ENCODE measurements at regions not wholly inside any gene's neighbourhood (a gene's known extent, or its start where the extent isn't known, plus 50 kb on each side); places are given as distances from the start of the nearest gene placed in this dataset.
"Not testable (repeated sequence)": the region's sequence is repeated elsewhere in the genome, so short reads cannot be mapped to it uniquely, and the experiment has no call there.

DNA sequence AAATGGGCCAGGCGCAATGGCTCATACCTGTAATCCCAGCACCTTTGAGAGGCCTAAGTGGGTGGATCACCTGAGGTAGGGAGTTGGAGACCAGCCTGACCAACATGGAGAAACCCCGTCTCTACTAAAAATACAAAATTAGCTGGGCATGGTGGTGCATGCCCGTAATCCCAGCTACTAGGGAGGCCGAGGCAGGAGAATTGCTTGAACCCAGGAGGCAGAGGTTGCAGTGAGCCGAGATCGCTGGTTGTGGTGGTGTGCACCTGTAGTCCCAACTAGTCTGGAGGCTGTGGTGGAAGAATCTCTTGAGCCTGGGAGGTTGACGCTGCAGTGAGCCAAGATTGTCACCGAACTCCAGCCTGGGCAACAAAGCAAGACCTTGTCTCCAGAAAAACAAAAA is 50.5 kb upstream of the ZNF217 start:
- TF ChIP-seq, protein P1, sequence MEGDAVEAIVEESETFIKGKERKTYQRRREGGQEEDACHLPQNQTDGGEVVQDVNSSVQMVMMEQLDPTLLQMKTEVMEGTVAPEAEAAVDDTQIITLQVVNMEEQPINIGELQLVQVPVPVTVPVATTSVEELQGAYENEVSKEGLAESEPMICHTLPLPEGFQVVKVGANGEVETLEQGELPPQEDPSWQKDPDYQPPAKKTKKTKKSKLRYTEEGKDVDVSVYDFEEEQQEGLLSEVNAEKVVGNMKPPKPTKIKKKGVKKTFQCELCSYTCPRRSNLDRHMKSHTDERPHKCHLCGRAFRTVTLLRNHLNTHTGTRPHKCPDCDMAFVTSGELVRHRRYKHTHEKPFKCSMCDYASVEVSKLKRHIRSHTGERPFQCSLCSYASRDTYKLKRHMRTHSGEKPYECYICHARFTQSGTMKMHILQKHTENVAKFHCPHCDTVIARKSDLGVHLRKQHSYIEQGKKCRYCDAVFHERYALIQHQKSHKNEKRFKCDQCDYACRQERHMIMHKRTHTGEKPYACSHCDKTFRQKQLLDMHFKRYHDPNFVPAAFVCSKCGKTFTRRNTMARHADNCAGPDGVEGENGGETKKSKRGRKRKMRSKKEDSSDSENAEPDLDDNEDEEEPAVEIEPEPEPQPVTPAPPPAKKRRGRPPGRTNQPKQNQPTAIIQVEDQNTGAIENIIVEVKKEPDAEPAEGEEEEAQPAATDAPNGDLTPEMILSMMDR (IDR thresholded peaks at IDR 0.05): not testable (repeated sequence)
- TF ChIP-seq POLR2A, EP300 (IDR thresholded peaks at IDR 0.05): not testable (repeated sequence)
